SK-N-SH (cell line): ENCODE measurements at regions not wholly inside any gene's neighbourhood (a gene's known extent, or its start where the extent isn't known, plus 50 kb on each side); places are given as distances from the start of the nearest gene placed in this dataset.

Experiments
- CTCF ChIA-PET: fragments of 300-600, 350-600 bp; formaldehyde crosslinking; extraction: SDS; loops from one replicate; lab custom pipeline; 2021; lab: Yijun Ruan, JAX
- POLR2A ChIA-PET: fragments of 350-600 bp; sonication (Branson Sonifier 250); formaldehyde crosslinking; extraction: SDS; loops from one replicate; lab custom pipeline; 2020; ENCODE audit warnings: antibody characterized with exemption, inconsistent platforms; lab: Yijun Ruan, JAX
- DNase-seq: peaks from one replicate; pipeline ENCODE4 v3.0.0; 2012
- H2AFZ ChIP-seq: fragments of 200-600 bp; sonication (generic); 2 replicates; pipeline ENCODE4 v1.8.1; 2016; ENCODE audit warnings: antibody characterized with exemption, mild to moderate bottlenecking, low read depth
- H3F3A ChIP-seq: fragments of 200-600 bp; sonication (generic); replicated peaks from 2 replicates; pipeline ENCODE3; 2016; ENCODE audit warnings: antibody characterized with exemption, mild to moderate bottlenecking; ENCODE audit not compliant: insufficient read depth
- H3K27ac ChIP-seq, 2 experiments: fragments of 200-500 bp in 1 of 2; fragments of 200-600 bp in 1 of 2; sonication (Bioruptor generic) in 1 of 2; sonication (generic), shearing (Covaris generic) in 1 of 2; 2 replicates each; pipeline versions ENCODE4 v1.5.1 to v1.6.1; 2014 to 2016; ENCODE audit warnings: low read depth in 2 of 2, inconsistent platforms in 1 of 2, low read length in 1 of 2, mild to moderate bottlenecking in 1 of 2, mixed read lengths in 1 of 2
- H3K27me3 ChIP-seq: fragments of 200-600 bp; sonication (generic), shearing (Covaris generic); 2 replicates; pipeline ENCODE4 v1.6.1; 2016; ENCODE audit warnings: mixed run types; ENCODE audit not compliant: insufficient read depth
- H3K36me3 ChIP-seq, 2 experiments: fragments of 200-500 bp in 1 of 2; fragments of 200-600 bp in 1 of 2; sonication (Bioruptor generic) in 1 of 2; sonication (generic) in 1 of 2; replicated peaks in 1 of 2; 2 replicates each; pipeline versions ENCODE3 to v1.5.1; 2014 to 2016; ENCODE audit warnings: low read length in 1 of 2, mild to moderate bottlenecking in 1 of 2; ENCODE audit not compliant: insufficient read depth in 2 of 2, control insufficient read depth in 1 of 2
- H3K4me1 ChIP-seq, 2 experiments: fragments of 200-500 bp in 1 of 2; fragments of 200-600 bp in 1 of 2; sonication (Bioruptor generic) in 1 of 2; sonication (generic), shearing (Covaris generic) in 1 of 2; 2 replicates each; pipeline versions ENCODE4 v1.5.1 to v1.6.1; 2014 to 2016; ENCODE audit warnings: low read depth in 1 of 2, low read length in 1 of 2, mixed run types in 1 of 2; ENCODE audit not compliant: insufficient read depth in 2 of 2, control insufficient read depth in 1 of 2
- H3K4me2 ChIP-seq: fragments of 200-600 bp; sonication (generic), shearing (Covaris generic); 2 replicates; pipeline ENCODE4 v1.6.1; 2017; ENCODE audit warnings: mixed run types
- H3K4me3 ChIP-seq, 2 experiments: fragments of 200-500 bp in 1 of 2; fragments of 200-600 bp in 1 of 2; sonication (Bioruptor generic) in 1 of 2; sonication (generic), shearing (Covaris generic) in 1 of 2; 2 replicates each; pipeline versions ENCODE4 v1.5.1 to v1.8.1; 2014 to 2016; ENCODE audit warnings: low read depth in 2 of 2, inconsistent platforms in 1 of 2, low read length in 1 of 2, mild to moderate bottlenecking in 1 of 2, mixed read lengths in 1 of 2, moderate library complexity in 1 of 2
- H3K79me2 ChIP-seq: fragments of 200-600 bp; sonication (generic); 2 replicates; pipeline ENCODE4 v1.8.1; 2017; ENCODE audit warnings: mild to moderate bottlenecking; ENCODE audit not compliant: insufficient read depth
- H3K9ac ChIP-seq: fragments of 200-600 bp; sonication (generic); 2 replicates; pipeline ENCODE4 v1.6.1; 2017; ENCODE audit warnings: mixed run types
- H3K9me2 ChIP-seq: fragments of 200-600 bp; sonication (generic); 2 replicates; pipeline ENCODE4 v1.6.1; 2017; ENCODE audit warnings: mixed run types
- H3K9me3 ChIP-seq: fragments of 200-600 bp; sonication (generic); 2 replicates; pipeline ENCODE4 v1.6.1; 2017; ENCODE audit warnings: mixed run types, mild to moderate bottlenecking, moderate library complexity
- H4K20me1 ChIP-seq: fragments of 200-600 bp; sonication (generic); 2 replicates; pipeline ENCODE4 v1.6.1; 2017; ENCODE audit warnings: mild to moderate bottlenecking, mixed run types; ENCODE audit not compliant: insufficient read depth
- CHD2 ChIP-seq: fragments of 150-350 bp; IDR thresholded peaks from 2 replicates; pipeline ENCODE4 v1.6.1; 2018; ENCODE audit warnings: low read length; ENCODE audit not compliant: partially characterized antibody
- ELF1 ChIP-seq: IDR thresholded peaks from 2 replicates; pipeline ENCODE4 v1.4.0; 2012
- EP300 ChIP-seq, 2 experiments: IDR thresholded peaks; 2 replicates each; pipeline versions ENCODE4 v1.4.0 to v1.6.1; 2012; ENCODE audit warnings: borderline replicate concordance in 1 of 2, low read depth in 1 of 2, low read length in 1 of 2
- EZH2phosphoT487 ChIP-seq: fragments of 200-600 bp; sonication (generic); IDR thresholded peaks from 2 replicates; pipeline ENCODE4 v1.6.1; 2017; ENCODE audit warnings: low read depth, mixed run types, mild to moderate bottlenecking, antibody characterized with exemption, moderate library complexity, borderline replicate concordance
- FOXJ3 ChIP-seq: sonication (generic); formaldehyde crosslinking; IDR thresholded peaks from 2 replicates; pipeline ENCODE4 v1.5.1; 2020; ENCODE audit warnings: mild to moderate bottlenecking, missing genetic modification reagents
- FOXM1 ChIP-seq: IDR thresholded peaks from 2 replicates; pipeline ENCODE4 v1.4.0; 2012; ENCODE audit warnings: low read depth, mild to moderate bottlenecking
- GABPA ChIP-seq: IDR thresholded peaks from 2 replicates; pipeline ENCODE4 v1.4.0; 2012; ENCODE audit warnings: low read depth, mild to moderate bottlenecking
- MAX ChIP-seq: IDR thresholded peaks from 2 replicates; pipeline ENCODE4 v1.4.0; 2012; ENCODE audit warnings: low read depth
- MEF2A ChIP-seq: IDR thresholded peaks from 2 replicates; pipeline ENCODE4 v1.4.0; 2012; ENCODE audit warnings: low read depth, borderline replicate concordance
- MXI1 ChIP-seq: IDR thresholded peaks from 2 replicates; pipeline ENCODE4 v1.6.1; 2012; ENCODE audit warnings: mild to moderate bottlenecking, low read depth, low read length, improper control_type of control experiment
- NFIC ChIP-seq: IDR thresholded peaks from 2 replicates; pipeline ENCODE4 v1.4.0; 2012; ENCODE audit warnings: borderline replicate concordance
- NRF1 ChIP-seq: IDR thresholded peaks from 2 replicates; pipeline ENCODE4 v1.6.1; 2012; ENCODE audit warnings: low read depth, mild to moderate bottlenecking, low read length
- RAD21 ChIP-seq: IDR thresholded peaks from 2 replicates; pipeline ENCODE4 v1.6.1; 2012; ENCODE audit warnings: mild to moderate bottlenecking, low read length
- RCOR1 ChIP-seq: fragments of 150-350 bp; IDR thresholded peaks from 2 replicates; pipeline ENCODE4 v1.6.1; 2017; ENCODE audit warnings: antibody characterized with exemption, low read length
- REST ChIP-seq: IDR thresholded peaks from 2 replicates; pipeline ENCODE4 v1.6.1; 2012; ENCODE audit warnings: mild to moderate bottlenecking, low read depth, low read length, moderate library complexity
- RFX5 ChIP-seq: IDR thresholded peaks from 2 replicates; pipeline ENCODE4 v1.6.1; 2012; ENCODE audit warnings: mild to moderate bottlenecking, improper control_type of control experiment, low read length
- RXRA ChIP-seq: IDR thresholded peaks from 2 replicates; pipeline ENCODE4 v1.4.0; 2012; ENCODE audit warnings: low read depth, mild to moderate bottlenecking, borderline replicate concordance
- SIN3A ChIP-seq: IDR thresholded peaks from 2 replicates; pipeline ENCODE4 v1.6.1; 2012; ENCODE audit warnings: low read depth, mild to moderate bottlenecking, low read length, moderate library complexity, borderline replicate concordance
- TAF1 ChIP-seq: IDR thresholded peaks from 2 replicates; pipeline ENCODE4 v1.6.1; 2012; ENCODE audit warnings: low read depth, mild to moderate bottlenecking, low read length, moderate library complexity, borderline replicate concordance
- TCF12 ChIP-seq: IDR thresholded peaks from 2 replicates; pipeline ENCODE4 v1.4.0; 2012
- TEAD4 ChIP-seq: IDR thresholded peaks from 2 replicates; pipeline ENCODE4 v1.4.0; 2012; ENCODE audit warnings: mild to moderate bottlenecking, borderline replicate concordance; ENCODE audit not compliant: insufficient read depth
- YY1 ChIP-seq: IDR thresholded peaks from 2 replicates; pipeline ENCODE4 v1.4.0; 2012; ENCODE audit warnings: low read depth, mild to moderate bottlenecking
- WGBS: methylation state at CpG from one replicate; pipeline ENCODE4 v1.1.6; 2017; ENCODE audit warnings: low lambda C conversion rate; 5-methylcytosine and 5-hydroxymethylcytosine counted together
- TF ChIP-seq, protein P1 (sequence below): fragments of 150-350 bp; IDR thresholded peaks from 2 replicates; pipeline ENCODE4 v1.6.1; 2017; ENCODE audit warnings: antibody characterized with exemption, low read length, low read depth, borderline replicate concordance

- Histone ChIP-seq H3K36me3 (no peaks in the 10 kb centered on the region), H3K9me3 (0 out of 2 replicates have a peak, but pooled peaks cover 3% of the 10 kb centered on the region), H3K79me2 (no peaks in the 10 kb centered on the region), H3F3A (no peaks in the 10 kb centered on the region), H3K27ac (no peak overlapping the region), H3K4me1 (no peaks in the 10 kb centered on the region), H3K4me3 (no peak overlapping the region), H4K20me1 (no peaks in the 10 kb centered on the region), H3K9ac (no peak overlapping the region), H3K27me3 (no peaks in the 10 kb centered on the region), H2AFZ (no peak overlapping the region), H3K4me2 (no peak overlapping the region), H3K9me2 (no peaks in the 10 kb centered on the region)
- WGBS, result 10% methylated on average over 2 of the region's 2 CpGs
- DNase-seq, result no peak
- TF ChIP-seq RCOR1 (no peak), MAX (no peak), TEAD4 (no peak), RFX5 (no peak), FOXM1 (no peak), EP300 (IDR thresholded peaks at IDR 0.05; ENCODE audit: borderline replicate concordance in 1 of 2, low read depth in 1 of 2, low read length in 1 of 2) (no peak), NFIC (no peak), NRF1 (no peak), YY1 (no peak), GABPA (no peak), TCF12 (no peak), ELF1 (no peak), MEF2A (no peak), RXRA (no peak), CHD2 (no peak)
- TF ChIP-seq, protein P1, sequence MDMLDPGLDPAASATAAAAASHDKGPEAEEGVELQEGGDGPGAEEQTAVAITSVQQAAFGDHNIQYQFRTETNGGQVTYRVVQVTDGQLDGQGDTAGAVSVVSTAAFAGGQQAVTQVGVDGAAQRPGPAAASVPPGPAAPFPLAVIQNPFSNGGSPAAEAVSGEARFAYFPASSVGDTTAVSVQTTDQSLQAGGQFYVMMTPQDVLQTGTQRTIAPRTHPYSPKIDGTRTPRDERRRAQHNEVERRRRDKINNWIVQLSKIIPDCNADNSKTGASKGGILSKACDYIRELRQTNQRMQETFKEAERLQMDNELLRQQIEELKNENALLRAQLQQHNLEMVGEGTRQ, result no peak
- ChIA-PET POLR2A (no interaction called here), CTCF (no interaction called here)
Observed at GRCh38 chr10:10332786-10333185, 684.9 kb upstream of the CELF2 start.

- no peak overlapping the region for H3K27ac ChIP-seq
- H3K4me2 ChIP-seq, result no peak overlapping the region
- DNase-seq, result no peak
- TF ChIP-seq TCF12, result no peak
- TF ChIP-seq NFIC, result no peak
- no peak for TF ChIP-seq RAD21
- no peak for TF ChIP-seq NRF1
- TF ChIP-seq RXRA, result no peak
- no peak for TF ChIP-seq TAF1
- no peak for TF ChIP-seq REST
- TF ChIP-seq TEAD4, result no peak
- no peak for TF ChIP-seq FOXJ3
- TF ChIP-seq EZH2phosphoT487, result no peak
- no peak for TF ChIP-seq RFX5
- TF ChIP-seq GABPA, result no peak
- no peak for TF ChIP-seq MAX
- no peak for TF ChIP-seq ELF1
- TF ChIP-seq MXI1, result no peak
- TF ChIP-seq SIN3A, result no peak
- no peak overlapping the region for H3K9ac ChIP-seq
- no peaks in the 10 kb centered on the region for H3F3A ChIP-seq
- H3K27me3 ChIP-seq, result no peaks in the 10 kb centered on the region
- no peaks in the 10 kb centered on the region for H3K36me3 ChIP-seq
- 24% methylated on average over 4 of the region's 4 CpGs for WGBS
- H3K79me2 ChIP-seq, result no peaks in the 10 kb centered on the region
- H2AFZ ChIP-seq, result no peak overlapping the region
- no peak overlapping the region for H3K4me3 ChIP-seq
- ChIA-PET CTCF (no interaction called here), POLR2A (no interaction called here)
- no peaks in the 10 kb centered on the region for H3K4me1 ChIP-seq
- H4K20me1 ChIP-seq, result no peaks in the 10 kb centered on the region
- H3K9me3 ChIP-seq, result 0 out of 2 replicates have a peak, but pooled peaks cover 4% of the 10 kb centered on the region
- no peaks in the 10 kb centered on the region for H3K9me2 ChIP-seq
Observed at GRCh38 chr10:10333622-10334021, 684.0 kb upstream of the CELF2 start.
